ENCODE measurements at regions not wholly inside any gene's neighbourhood (a gene's known extent, or its start where the extent isn't known, plus 50 kb on each side); places are given as distances from the start of the nearest gene placed in this dataset.

GRCh38 chr5:152105085-152105484 lies 180.4 kb upstream of the GLRA1 start:
- TF ChIP-seq CTCF (IDR thresholded peaks at IDR 0.05 in 8 of 11, conservative IDR thresholded peaks at IDR 0.05 in 3 of 11) (no peak), POLR2AphosphoS5 (IDR thresholded peaks at IDR 0.05) (no peak)
